NCI-H146 treated with DMSO at 0.1 percent for 48 hours (cell line): ENCODE measurements at regions not wholly inside any gene's neighbourhood (a gene's known extent, or its start where the extent isn't known, plus 50 kb on each side); places are given as distances from the start of the nearest gene placed in this dataset.
"Not testable (repeated sequence)": the region's sequence is repeated elsewhere in the genome, so short reads cannot be mapped to it uniquely, and the experiment has no call there.

ENCODE experiments used
- DNase-seq: peaks from one replicate; lab custom pipeline; 2025; ENCODE audit not compliant: unreplicated experiment; lab: John Stamatoyannopoulos, UW

DNA sequence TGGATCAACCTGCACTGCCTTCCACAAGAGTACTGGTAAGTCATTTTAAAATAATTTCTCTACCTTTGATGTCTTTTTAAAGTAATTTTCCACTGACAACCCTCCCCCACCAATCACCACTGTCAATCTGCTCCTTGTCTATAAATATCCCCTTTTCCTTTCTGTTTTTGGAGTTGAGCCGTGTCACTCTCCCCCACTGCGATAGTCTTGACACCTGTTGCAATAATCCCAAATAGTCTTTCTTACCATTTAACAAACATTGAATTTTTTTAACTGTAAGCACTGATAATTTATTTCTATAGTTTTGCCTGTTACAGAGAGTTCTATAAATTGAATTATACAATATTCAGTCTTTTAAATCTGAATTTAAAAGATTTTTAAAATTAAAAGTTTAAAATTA is 420.9 kb downstream of the COL11A1 start:
- no peak for DNase-seq

DNA sequence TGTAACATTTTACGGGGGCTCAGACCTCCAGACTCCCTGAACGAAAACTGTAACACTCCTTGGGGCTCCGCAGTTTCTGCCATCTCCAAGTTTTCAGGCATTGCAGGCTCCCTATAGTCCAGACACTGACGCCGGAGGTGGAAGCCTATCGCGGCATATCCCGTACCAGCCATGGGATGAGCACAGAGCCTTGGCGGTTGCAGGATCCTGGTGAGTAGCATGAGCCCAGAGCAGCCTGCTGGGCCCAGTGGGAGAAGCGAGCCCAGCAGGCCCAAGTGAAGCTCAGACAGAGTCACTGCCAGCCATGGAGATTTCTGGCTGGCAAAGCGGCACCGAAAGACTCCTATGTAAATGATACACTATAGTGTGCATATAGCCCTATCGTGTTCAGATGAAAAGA is 446.8 kb downstream of the COL11A1 start:
- no peak for DNase-seq

- DNase-seq = not testable (repeated sequence)
These were observed 448.3 kb downstream of the COL11A1 start for GRCh38 chr1:102659876-102660483.

DNA sequence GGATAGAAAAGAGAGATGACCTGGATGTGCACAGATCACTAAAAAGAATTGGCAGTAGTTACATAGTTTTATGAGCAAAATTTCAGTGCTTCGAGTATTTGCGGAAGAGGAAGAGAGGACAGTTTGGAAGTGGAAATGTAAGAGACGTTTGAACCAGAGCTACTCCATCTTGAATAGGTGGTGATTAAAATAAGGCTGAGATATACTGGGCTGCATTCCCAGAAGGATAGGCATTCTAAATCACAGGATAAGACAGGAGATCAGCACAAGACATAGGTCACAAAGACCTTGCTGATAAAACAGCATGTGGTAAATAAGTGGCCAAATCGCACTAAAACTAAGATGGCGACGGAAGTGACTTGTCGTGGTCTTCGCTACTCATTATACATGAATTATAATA is 453.3 kb downstream of the COL11A1 start:
- no peak for DNase-seq

DNA sequence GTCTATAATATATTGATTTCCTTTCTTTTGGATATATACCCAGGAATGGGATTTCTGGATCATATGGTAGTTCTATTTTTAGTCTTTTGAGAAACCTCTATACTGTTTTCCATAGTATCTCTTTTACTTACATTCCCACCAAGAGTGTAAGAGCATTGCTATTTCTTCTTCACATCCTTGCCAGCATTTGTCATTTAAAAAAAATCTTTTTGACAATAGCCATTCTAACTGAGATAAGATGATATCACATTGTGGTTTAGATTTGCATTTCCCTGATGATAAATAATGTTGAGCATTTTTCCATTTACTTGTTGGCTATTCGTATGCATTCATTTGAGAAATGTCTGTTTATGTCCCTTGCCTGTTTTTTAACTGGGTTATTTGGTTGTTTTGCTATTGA is 467.4 kb downstream of the COL11A1 start:
- DNase-seq = no peak

DNA sequence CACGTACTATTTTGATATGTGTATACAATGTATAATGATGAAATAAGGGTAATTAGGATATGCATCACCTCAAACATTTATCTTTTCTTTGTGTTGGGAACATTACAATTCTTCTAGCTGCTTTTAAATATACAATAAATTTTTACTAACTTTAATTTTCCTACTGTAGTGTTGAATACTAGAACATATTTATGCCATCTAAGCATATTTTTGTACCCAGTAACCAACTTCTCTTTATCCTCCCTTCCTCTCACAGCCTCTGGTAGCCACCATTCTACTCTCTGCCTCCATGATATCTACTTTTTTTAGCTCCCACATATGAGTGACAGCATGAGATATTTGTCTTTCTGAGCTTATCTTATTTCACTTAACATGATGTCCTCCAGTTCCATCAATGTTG is 468.0 kb downstream of the COL11A1 start:
- no peak for DNase-seq

GRCh38 chr1:102631691-102632090 is 476.6 kb downstream of the COL11A1 start:
- no peak for DNase-seq

- DNase-seq = no peak
These were observed 478.3 kb downstream of the COL11A1 start for GRCh38 chr1:102630041-102630440.

- DNase-seq = peak; percentile 60
These were observed 480.2 kb downstream of the COL11A1 start for GRCh38 chr1:102628109-102628613.

GRCh38 chr1:102627145-102627544 is 481.2 kb downstream of the COL11A1 start:
- DNase-seq = no peak

- no peak for DNase-seq
These were observed 492.4 kb downstream of the COL11A1 start for GRCh38 chr1:102615896-102616295.

- DNase-seq = no peak
These were observed 513.2 kb downstream of the COL11A1 start for GRCh38 chr1:102595106-102595505.

DNA sequence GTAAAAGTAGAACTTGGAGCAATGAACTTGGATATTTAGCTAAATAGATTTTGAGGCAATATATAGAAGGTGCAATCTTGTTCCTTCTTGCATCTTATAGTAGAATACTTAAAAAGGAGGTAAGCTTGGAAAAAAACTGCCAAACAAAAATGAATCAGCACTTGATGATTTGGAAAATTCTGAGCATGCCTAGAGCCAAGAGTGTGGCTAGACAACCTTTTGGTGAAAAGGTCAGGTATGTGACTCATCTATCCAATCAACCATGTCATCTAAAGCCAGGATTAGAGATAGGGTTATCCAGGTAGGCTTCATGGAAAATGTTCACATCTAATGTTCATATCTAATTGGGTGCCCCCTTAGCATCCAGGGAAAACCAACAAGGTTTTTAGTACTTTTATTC is 515.0 kb downstream of the COL11A1 start:
- no peak for DNase-seq

GRCh38 chr1:102588536-102588935 is 519.8 kb downstream of the COL11A1 start:
- DNase-seq = no peak

DNA sequence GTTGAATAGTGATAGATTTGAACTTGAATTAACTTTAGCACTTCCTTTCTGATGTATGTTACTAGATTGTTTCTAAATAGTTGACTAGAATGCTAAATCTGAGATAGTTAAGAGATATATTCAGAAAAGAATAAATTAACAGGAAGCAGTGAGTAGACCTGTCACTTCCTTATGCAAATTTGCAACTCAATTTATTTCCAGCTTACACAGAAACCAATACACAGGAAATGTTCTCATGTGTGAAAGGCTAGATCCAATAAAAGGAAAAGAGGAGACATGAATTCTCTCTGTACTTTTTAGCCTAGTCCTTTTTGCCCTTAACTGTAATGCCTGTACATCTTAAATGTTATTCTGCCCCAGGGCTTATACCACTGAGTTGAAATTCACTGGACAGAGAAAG is 522.3 kb downstream of the COL11A1 start:
- DNase-seq = no peak

- no peak for DNase-seq
These were observed 527.5 kb downstream of the COL11A1 start for GRCh38 chr1:102580806-102581205.

GRCh38 chr1:102578804-102579203 is 529.5 kb downstream of the COL11A1 start:
- no peak for DNase-seq

DNA sequence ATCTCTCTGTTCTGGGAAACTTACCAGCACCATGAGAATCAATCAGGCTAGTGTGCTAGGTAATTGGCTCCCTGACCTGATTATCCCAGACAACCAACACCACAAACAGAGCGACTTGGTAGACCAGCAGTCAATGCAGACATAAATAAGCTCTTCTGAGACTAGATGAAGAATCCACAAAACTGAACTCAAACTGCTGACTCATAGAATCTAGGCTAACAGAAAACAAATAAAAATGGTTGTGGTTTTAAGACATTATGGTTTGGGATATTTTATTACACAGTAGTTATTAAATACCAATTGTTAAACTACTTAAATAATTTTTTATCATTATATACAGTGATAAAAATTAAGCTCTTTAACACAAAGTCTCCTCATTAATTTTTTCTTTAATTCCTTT is 535.7 kb downstream of the COL11A1 start:
- no peak for DNase-seq

DNA sequence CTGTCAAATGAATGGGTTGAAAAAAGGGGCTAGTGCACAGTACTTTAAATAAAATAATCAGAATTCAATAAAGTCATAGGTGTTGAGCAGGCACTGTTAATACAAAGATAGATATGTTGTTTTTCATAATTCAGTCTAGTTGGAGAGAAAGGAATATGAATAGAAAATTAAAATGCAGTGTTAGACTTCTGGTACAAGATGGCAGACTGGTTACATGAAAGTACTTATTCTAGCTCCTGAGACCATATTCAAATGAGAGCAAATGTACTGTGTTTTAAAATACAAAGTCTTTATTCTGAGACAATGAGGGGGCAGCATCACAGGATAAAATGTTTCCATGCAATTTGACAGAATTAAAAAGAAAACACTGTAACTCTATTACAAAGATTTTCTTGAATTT is 542.1 kb downstream of the COL11A1 start:
- no peak for DNase-seq

DNA sequence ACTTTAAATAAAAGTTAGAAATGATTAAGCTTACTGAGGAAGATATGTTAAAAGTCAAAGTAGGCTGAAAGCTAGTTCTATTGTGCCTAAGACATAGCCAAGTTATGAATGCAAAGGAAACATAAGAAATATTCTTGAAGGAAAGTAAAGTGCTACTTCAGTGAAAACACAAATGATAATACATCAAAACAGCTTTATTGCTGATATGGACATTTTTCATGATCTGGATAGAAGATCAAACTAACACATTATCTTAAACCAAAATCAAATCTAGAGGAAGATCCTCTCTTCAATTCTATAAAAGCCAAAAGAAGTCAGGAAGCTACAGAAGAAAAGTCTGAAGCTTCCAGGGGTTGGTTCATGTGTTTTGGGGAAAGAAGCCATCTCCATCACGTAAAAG is 545.9 kb downstream of the COL11A1 start:
- no peak for DNase-seq

DNA sequence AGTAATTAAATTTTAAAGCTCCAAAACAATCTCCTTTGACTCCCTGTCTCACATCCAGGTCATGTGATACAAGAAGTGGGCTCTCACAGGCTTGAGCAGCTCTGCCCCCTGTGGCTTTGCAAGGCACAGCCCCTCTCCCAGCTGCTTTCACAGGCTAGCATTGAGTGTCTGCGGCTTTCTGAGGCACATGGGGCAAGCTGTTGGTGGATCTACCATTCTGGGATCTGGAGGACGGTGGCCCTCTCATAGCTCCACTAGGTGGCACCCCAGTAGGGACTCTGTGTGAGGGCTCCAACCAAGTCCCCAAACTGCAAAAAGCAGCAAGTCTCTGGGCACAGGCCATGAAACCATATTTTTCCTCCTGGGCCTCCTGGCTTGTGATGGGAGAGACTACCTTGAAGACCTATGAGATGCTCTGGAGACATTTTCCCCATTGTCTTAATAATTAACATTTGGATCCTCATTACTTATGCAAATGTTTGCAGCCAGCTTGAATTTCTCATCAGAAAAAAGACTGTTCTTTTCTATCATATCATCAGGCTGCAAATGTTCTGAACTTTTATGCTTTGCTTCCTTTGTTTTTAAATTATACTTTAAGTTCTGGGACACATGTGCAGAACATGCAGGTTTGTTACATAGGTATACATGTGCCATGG is 554.1 kb upstream of the OLFM3 start:
- DNase-seq = peak; percentile 0

DNA sequence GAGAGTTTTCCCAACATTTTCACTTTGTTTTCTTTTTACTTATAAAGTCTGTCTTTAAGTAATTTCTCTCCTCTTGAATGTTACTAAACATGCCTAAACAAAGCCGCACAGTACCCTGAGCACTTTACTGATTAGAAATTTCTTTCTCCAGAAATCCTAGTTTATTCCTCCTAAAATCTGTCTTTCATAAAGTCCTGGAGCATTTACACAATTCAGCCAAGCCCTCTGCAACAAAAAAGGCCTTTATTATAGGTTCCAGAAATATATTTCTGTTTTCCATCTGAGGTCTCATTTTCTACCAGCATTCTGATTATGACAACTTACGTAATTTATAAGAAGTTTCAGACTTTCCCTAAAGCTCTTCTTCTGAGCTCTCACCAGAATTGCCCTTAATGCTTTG is 549.5 kb upstream of the OLFM3 start:
- no peak for DNase-seq
